Liver (tissue), 8 donors: ENCODE measurements at regions not wholly inside any gene's neighbourhood (a gene's known extent, or its start where the extent isn't known, plus 50 kb on each side); places are given as distances from the start of the nearest gene placed in this dataset.

Experiments used
- DNase-seq: peaks from one replicate; pipeline ENCODE4 v3.0.0-alpha.2; 2017; ENCODE audit warnings: low spot score
- H3K27ac ChIP-seq, 2 donors: one replicate each; pipeline ENCODE4 v1.7.0; 2013; ENCODE audit warnings: inconsistent platforms in 2 of 2, low read length in 2 of 2, control low read depth in 1 of 2, low read depth in 1 of 2, mild to moderate bottlenecking in 1 of 2
- H3K27me3 ChIP-seq, 4 donors: one replicate each; pipeline versions ENCODE4 v1.6.1 to v1.7.0; 2013; ENCODE audit warnings: low read length in 3 of 4, inconsistent platforms in 1 of 4, mild to moderate bottlenecking in 1 of 4, moderate library complexity in 1 of 4; ENCODE audit not compliant: control insufficient read depth in 4 of 4, insufficient read depth in 4 of 4
- H3K36me3 ChIP-seq, 4 donors: one replicate each; pipeline versions ENCODE4 v1.6.1 to v1.7.0; 2013; ENCODE audit warnings: low read length in 3 of 4, mild to moderate bottlenecking in 3 of 4, low read depth in 1 of 4, moderate library complexity in 1 of 4; ENCODE audit not compliant: control insufficient read depth in 4 of 4, insufficient read depth in 3 of 4
- H3K4me1 ChIP-seq, 4 donors: one replicate each; pipeline versions ENCODE4 v1.6.1 to v1.7.0; 2013; ENCODE audit warnings: low read length in 3 of 4, mild to moderate bottlenecking in 3 of 4, moderate library complexity in 1 of 4; ENCODE audit not compliant: control insufficient read depth in 4 of 4, insufficient read depth in 4 of 4
- H3K4me3 ChIP-seq, 3 donors: one replicate each; pipeline versions ENCODE4 v1.6.1 to v1.7.0; 2013; ENCODE audit warnings: low read length in 3 of 3, control low read depth in 1 of 3, low read depth in 1 of 3, mild to moderate bottlenecking in 1 of 3
- H3K9ac ChIP-seq, 2 donors: one replicate each; pipeline ENCODE4 v1.7.0; 2013; ENCODE audit warnings: low read length in 2 of 2, mild to moderate bottlenecking in 2 of 2, moderate library complexity in 2 of 2, control low read depth in 1 of 2, low read depth in 1 of 2
- H3K9me3 ChIP-seq, 4 donors: one replicate each; pipeline versions ENCODE4 v1.6.1 to v1.7.0; 2013; ENCODE audit warnings: low read length in 3 of 4; ENCODE audit not compliant: control insufficient read depth in 4 of 4
- EGR1 ChIP-seq, 2 donors: IDR thresholded peaks; 2 replicates each; pipeline ENCODE4 v1.6.1; 2016 to 2018; ENCODE audit warnings: antibody characterized with exemption in 2 of 2, low read depth in 2 of 2
- FOXA2 ChIP-seq: IDR thresholded peaks from 2 replicates; pipeline ENCODE4 v1.6.1; 2016; ENCODE audit warnings: antibody characterized with exemption
- GABPA ChIP-seq, 2 donors: IDR thresholded peaks in 1 of 2; conservative IDR thresholded peaks in 1 of 2; 2 replicates each; pipeline ENCODE4 v1.6.1; 2016; ENCODE audit warnings: antibody characterized with exemption in 2 of 2, mild to moderate bottlenecking in 1 of 2, moderate library complexity in 1 of 2
- HNF4A ChIP-seq, 2 donors: conservative IDR thresholded peaks; 2 replicates each; pipeline ENCODE4 v1.6.1; 2016; ENCODE audit warnings: antibody characterized with exemption in 2 of 2, mild to moderate bottlenecking in 2 of 2
- JUND ChIP-seq, 2 donors: IDR thresholded peaks; 2 replicates each; pipeline ENCODE4 v1.6.1; 2016; ENCODE audit warnings: antibody characterized with exemption in 2 of 2
- NR2F2 ChIP-seq: IDR thresholded peaks from 2 replicates; pipeline ENCODE4 v1.6.1; 2016; ENCODE audit warnings: antibody characterized with exemption
- RAD21 ChIP-seq, 2 donors: IDR thresholded peaks; 2 replicates each; pipeline ENCODE4 v1.6.1; 2016; ENCODE audit warnings: antibody characterized with exemption in 2 of 2, mild to moderate bottlenecking in 2 of 2
- RXRA ChIP-seq, 2 donors: IDR thresholded peaks; 2 replicates each; pipeline ENCODE4 v1.6.1; 2017 to 2018; ENCODE audit warnings: antibody characterized with exemption in 2 of 2, mild to moderate bottlenecking in 1 of 2
- SP1 ChIP-seq: IDR thresholded peaks from 2 replicates; pipeline ENCODE4 v1.6.1; 2018; ENCODE audit warnings: antibody characterized with exemption, mild to moderate bottlenecking
- WGBS: extraction: QIAGEN DNeasy Blood & Tissue Kit; methylation state at CpG from one replicate; pipeline ENCODE4 v1.1.7; 2013; 5-methylcytosine and 5-hydroxymethylcytosine counted together
- TF ChIP-seq, protein P1 (sequence below): IDR thresholded peaks from 2 replicates; pipeline ENCODE4 v1.6.1; 2016; ENCODE audit warnings: antibody characterized with exemption
- TF ChIP-seq, protein P2 (sequence below): fragments of 150-350 bp; IDR thresholded peaks from 2 replicates; pipeline ENCODE4 v1.5.1; 2017; ENCODE audit warnings: improper control_type of control experiment, low read depth, low read length; ENCODE audit not compliant: missing input control
- TF ChIP-seq, protein P3 (sequence below): IDR thresholded peaks from 2 replicates; pipeline ENCODE4 v1.6.1; 2016; ENCODE audit warnings: antibody characterized with exemption
- donor health status: healthy.
- donor health status: healthy.
- donor health status: healthy.
- donor health status: healthy.
- donor health status: healthy.

GRCh38 chr1:74908131-74908530 lies 175.2 kb downstream of the TYW3 start:
- Histone ChIP-seq H3K36me3 (no peaks in the 10 kb centered on the region), H3K27me3 (no peaks in the 10 kb centered on the region), H3K9me3 (no peaks in the 10 kb centered on the region), H3K4me3 (no peak overlapping the region), H3K27ac (no peak overlapping the region), H3K9ac (no peak overlapping the region), H3K4me1 (peaks cover 0 to 4% (median 1%) of the 10 kb centered on the region in 4 donors)
- TF ChIP-seq HNF4A (conservative IDR thresholded peaks at IDR 0.05): peak in 1 of 2 donors; percentile 41
- TF ChIP-seq, protein P1, sequence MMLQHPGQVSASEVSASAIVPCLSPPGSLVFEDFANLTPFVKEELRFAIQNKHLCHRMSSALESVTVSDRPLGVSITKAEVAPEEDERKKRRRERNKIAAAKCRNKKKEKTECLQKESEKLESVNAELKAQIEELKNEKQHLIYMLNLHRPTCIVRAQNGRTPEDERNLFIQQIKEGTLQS: no peak
- TF ChIP-seq, protein P2, sequence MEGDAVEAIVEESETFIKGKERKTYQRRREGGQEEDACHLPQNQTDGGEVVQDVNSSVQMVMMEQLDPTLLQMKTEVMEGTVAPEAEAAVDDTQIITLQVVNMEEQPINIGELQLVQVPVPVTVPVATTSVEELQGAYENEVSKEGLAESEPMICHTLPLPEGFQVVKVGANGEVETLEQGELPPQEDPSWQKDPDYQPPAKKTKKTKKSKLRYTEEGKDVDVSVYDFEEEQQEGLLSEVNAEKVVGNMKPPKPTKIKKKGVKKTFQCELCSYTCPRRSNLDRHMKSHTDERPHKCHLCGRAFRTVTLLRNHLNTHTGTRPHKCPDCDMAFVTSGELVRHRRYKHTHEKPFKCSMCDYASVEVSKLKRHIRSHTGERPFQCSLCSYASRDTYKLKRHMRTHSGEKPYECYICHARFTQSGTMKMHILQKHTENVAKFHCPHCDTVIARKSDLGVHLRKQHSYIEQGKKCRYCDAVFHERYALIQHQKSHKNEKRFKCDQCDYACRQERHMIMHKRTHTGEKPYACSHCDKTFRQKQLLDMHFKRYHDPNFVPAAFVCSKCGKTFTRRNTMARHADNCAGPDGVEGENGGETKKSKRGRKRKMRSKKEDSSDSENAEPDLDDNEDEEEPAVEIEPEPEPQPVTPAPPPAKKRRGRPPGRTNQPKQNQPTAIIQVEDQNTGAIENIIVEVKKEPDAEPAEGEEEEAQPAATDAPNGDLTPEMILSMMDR: no peak
- no peak for DNase-seq

- DNase-seq: no peak
- Histone ChIP-seq H3K4me3 (no peak overlapping the region), H3K27ac (no peak overlapping the region), H3K4me1 (peaks cover 0 to 4% (median 1%) of the 10 kb centered on the region in 4 donors), H3K36me3 (no peaks in the 10 kb centered on the region), H3K27me3 (no peaks in the 10 kb centered on the region), H3K9ac (no peak overlapping the region), H3K9me3 (no peaks in the 10 kb centered on the region)
- no peak for TF ChIP-seq SP1
- TF ChIP-seq, protein P3, sequence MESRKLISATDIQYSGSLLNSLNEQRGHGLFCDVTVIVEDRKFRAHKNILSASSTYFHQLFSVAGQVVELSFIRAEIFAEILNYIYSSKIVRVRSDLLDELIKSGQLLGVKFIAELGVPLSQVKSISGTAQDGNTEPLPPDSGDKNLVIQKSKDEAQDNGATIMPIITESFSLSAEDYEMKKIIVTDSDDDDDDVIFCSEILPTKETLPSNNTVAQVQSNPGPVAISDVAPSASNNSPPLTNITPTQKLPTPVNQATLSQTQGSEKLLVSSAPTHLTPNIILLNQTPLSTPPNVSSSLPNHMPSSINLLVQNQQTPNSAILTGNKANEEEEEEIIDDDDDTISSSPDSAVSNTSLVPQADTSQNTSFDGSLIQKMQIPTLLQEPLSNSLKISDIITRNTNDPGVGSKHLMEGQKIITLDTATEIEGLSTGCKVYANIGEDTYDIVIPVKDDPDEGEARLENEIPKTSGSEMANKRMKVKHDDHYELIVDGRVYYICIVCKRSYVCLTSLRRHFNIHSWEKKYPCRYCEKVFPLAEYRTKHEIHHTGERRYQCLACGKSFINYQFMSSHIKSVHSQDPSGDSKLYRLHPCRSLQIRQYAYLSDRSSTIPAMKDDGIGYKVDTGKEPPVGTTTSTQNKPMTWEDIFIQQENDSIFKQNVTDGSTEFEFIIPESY: no peak
- TF ChIP-seq, protein P1: no peak
- no peak for TF ChIP-seq NR2F2
- TF ChIP-seq, protein P2: no peak
- TF ChIP-seq JUND (IDR thresholded peaks at IDR 0.05): no peak
- no peak for TF ChIP-seq FOXA2
- TF ChIP-seq EGR1 (IDR thresholded peaks at IDR 0.05; ENCODE audit: low read depth in 2 of 2): no peak
- TF ChIP-seq RXRA (IDR thresholded peaks at IDR 0.05): no peak
- TF ChIP-seq RAD21 (IDR thresholded peaks at IDR 0.05): no peak
- TF ChIP-seq GABPA (IDR thresholded peaks at IDR 0.05 in 1 of 2, conservative IDR thresholded peaks at IDR 0.05 in 1 of 2): no peak
- WGBS: 81% methylated on average over 1 of the region's 1 CpG
Measured at GRCh38 chr1:74908797-74909196, 175.8 kb downstream of the TYW3 start.
